K562 (cell line): ENCODE measurements at regions not wholly inside any gene's neighbourhood (a gene's known extent, or its start where the extent isn't known, plus 50 kb on each side); places are given as distances from the start of the nearest gene placed in this dataset.

Experiments
- ATAC-seq: fragments of 200-7000 bp; cut with Tn5 transposase; 3 replicates; pipeline ENCODE4 v1.9.1; 2020; ENCODE audit warnings: moderate library complexity
- BruUV-seq: library from RNA; stranded (reverse); fragments of 400-500 nt; replicated peaks from 2 replicates; lab custom pipeline; 2021; lab: Mats Ljungman, UMichigan
- CTCF ChIA-PET: fragments of 300-600 bp; formaldehyde crosslinking; extraction: SDS; loops from one replicate; lab custom pipeline; 2021; ENCODE audit warnings: low intra/inter-chr PET ratio; lab: Yijun Ruan, JAX
- POLR2A ChIA-PET: fragments of 300-600, 350-650 bp; sonication (Branson Sonifier 250); formaldehyde crosslinking; extraction: SDS; loops from one replicate; lab custom pipeline; 2021; ENCODE audit warnings: antibody characterized with exemption, inconsistent platforms; lab: Yijun Ruan, JAX
- DNase-seq, 4 experiments: peaks; one replicate each; pipeline versions ENCODE4 v3.0.0 to v3.0.0-alpha.2; 2011 to 2018; ENCODE audit warnings: low spot score in 3 of 4, mixed read lengths in 3 of 4; ENCODE audit errors: extremely low read depth in 1 of 4
- FAIRE-seq: peaks from 2 replicates; lab custom pipeline; 2011; peaks lifted over from hg19 to GRCh38; lab: Jason Lieb, UNC
- H2AFZ ChIP-seq: 2 replicates; pipeline ENCODE4 v1.6.0; 2011; ENCODE audit warnings: low read depth, low read length, control low read depth, inconsistent platforms
- H3K27ac ChIP-seq: fragments of 200-600 bp; 3 replicates; pipeline ENCODE4 v1.8.0; 2011; ENCODE audit warnings: low read depth, mild to moderate bottlenecking, control low read depth, inconsistent platforms, low read length, moderate library complexity, mixed read lengths; ENCODE audit errors: extremely low read depth
- H3K27me3 ChIP-seq, 2 experiments: fragments of 300-600 bp in 1 of 2; 2 replicates in 1 of 2; 3 replicates in 1 of 2; pipeline versions ENCODE4 v1.6.0 to v1.8.0; 2011; ENCODE audit warnings: inconsistent platforms in 2 of 2, low read length in 2 of 2, mild to moderate bottlenecking in 1 of 2, mixed read lengths in 1 of 2, moderate library complexity in 1 of 2; ENCODE audit not compliant: control insufficient read depth in 2 of 2, insufficient read depth in 2 of 2
- H3K36me3 ChIP-seq: fragments of 300-600 bp; 3 replicates; pipeline ENCODE4 v1.8.0; 2011; ENCODE audit warnings: mild to moderate bottlenecking, low read length, inconsistent platforms; ENCODE audit not compliant: control insufficient read depth, insufficient read depth
- H3K4me1 ChIP-seq, 2 experiments: fragments of 200-600 bp in 1 of 2; replicated peaks in 1 of 2; 2 replicates in 1 of 2; 3 replicates in 1 of 2; pipeline versions ENCODE4 v1.5.1 to v1.8.0; 2011; ENCODE audit warnings: inconsistent platforms in 2 of 2, low read length in 2 of 2, mild to moderate bottlenecking in 1 of 2, mixed read lengths in 1 of 2, moderate library complexity in 1 of 2; ENCODE audit not compliant: control insufficient read depth in 2 of 2, insufficient read depth in 2 of 2
- H3K4me2 ChIP-seq: 2 replicates; pipeline ENCODE4 v1.6.1; 2011; ENCODE audit warnings: low read length, control low read depth, inconsistent platforms, mixed read lengths; ENCODE audit not compliant: insufficient read depth
- H3K4me3 ChIP-seq: fragments of 200-600 bp; sonication (generic), shearing (Covaris generic); 2 replicates; pipeline ENCODE4 v1.5.1; 2016; ENCODE audit warnings: control low read depth, inconsistent platforms
- H3K79me2 ChIP-seq: fragments of 200-600 bp; 3 replicates; pipeline ENCODE4 v1.8.0; 2011; ENCODE audit warnings: low read length, inconsistent platforms; ENCODE audit not compliant: control insufficient read depth, insufficient read depth
- H3K9ac ChIP-seq, 2 experiments: 2 replicates each; pipeline versions ENCODE4 v1.6.0 to v1.6.1; 2011; ENCODE audit warnings: low read depth in 2 of 2, low read length in 2 of 2, control low read depth in 1 of 2, inconsistent platforms in 1 of 2, mild to moderate bottlenecking in 1 of 2, mixed read lengths in 1 of 2; ENCODE audit not compliant: insufficient read depth in 1 of 2
- H3K9me1 ChIP-seq: one replicate; pipeline ENCODE4 v1.6.0; 2011; ENCODE audit warnings: inconsistent platforms, mild to moderate bottlenecking, low read length, moderate library complexity; ENCODE audit not compliant: control insufficient read depth, insufficient read depth
- H3K9me3 ChIP-seq: replicated peaks from 2 replicates; pipeline ENCODE4 v1.5.1; 2011; ENCODE audit warnings: low read depth, low read length, inconsistent platforms; ENCODE audit not compliant: control insufficient read depth, insufficient read depth
- H4K20me1 ChIP-seq: replicated peaks from 2 replicates; pipeline ENCODE4 v1.6.1; 2011; ENCODE audit warnings: low read length, inconsistent platforms, mixed read lengths; ENCODE audit not compliant: control insufficient read depth, insufficient read depth
- FIP1L1 ChIP-seq: fragments of 200-400 bp; formaldehyde crosslinking; IDR thresholded peaks from 2 replicates; pipeline ENCODE4 v1.6.1; 2018; ENCODE audit warnings: mild to moderate bottlenecking, low read depth, low read length; ENCODE audit not compliant: poor library complexity, severe bottlenecking
- HBP1 ChIP-seq: fragments of 450-650 bp; formaldehyde crosslinking; IDR thresholded peaks from 2 replicates; pipeline ENCODE4 v1.4.0; 2022; ENCODE audit warnings: missing genetic modification characterization
- PML ChIP-seq: IDR thresholded peaks from 2 replicates; pipeline ENCODE4 v1.6.1; 2012; ENCODE audit warnings: low read length, inconsistent platforms
- ZBTB12 ChIP-seq: fragments of 250-450 bp; sonication (Bioruptor Pico); IDR thresholded peaks from 2 replicates; pipeline ENCODE4 v1.4.0; 2020
- ZBTB17 ChIP-seq: fragments of 450-650 bp; formaldehyde crosslinking; IDR thresholded peaks from 2 replicates; pipeline ENCODE4 v1.4.0; 2020; ENCODE audit warnings: mild to moderate bottlenecking
- ZNF212 ChIP-seq: fragments of 450-650 bp; formaldehyde crosslinking; IDR thresholded peaks from 2 replicates; pipeline ENCODE4 v1.4.0; 2020; ENCODE audit warnings: mild to moderate bottlenecking
- ZNF311 ChIP-seq: fragments of 250-450 bp; sonication (Bioruptor Pico); IDR thresholded peaks from 2 replicates; pipeline ENCODE4 v1.4.0; 2020; ENCODE audit warnings: mild to moderate bottlenecking, moderate library complexity
- ZNF41 ChIP-seq: fragments of 250-450 bp; sonication (Bioruptor Pico); conservative IDR thresholded peaks from 2 replicates; pipeline ENCODE4 v1.4.0; 2020; ENCODE audit warnings: mild to moderate bottlenecking
- WGBS: fragments of 100-300 bp; shearing (Covaris generic); methylation state at CpG from one replicate; pipeline ENCODE4 v1.1.6; 2016; ENCODE audit warnings: low coverage, mixed read lengths; ENCODE audit not compliant: insufficient coverage; ENCODE audit errors: missing lambda C conversion rate; 5-methylcytosine and 5-hydroxymethylcytosine counted together
- in situ Hi-C: fragments of 300-500 bp; cut with MboI; formaldehyde crosslinking; loops from 4 replicates; pipeline ENCODE4 v1.15.0; 2018; ENCODE audit warnings: inconsistent platforms, mixed read lengths
- intact Hi-C: fragments of 100-400 bp; cut with micrococcal nuclease; formaldehyde crosslinking; loops from 2 replicates; pipeline ENCODE4 v1.14.2; 2022
- TF ChIP-seq, protein P1 (sequence below): IDR thresholded peaks from 2 replicates; pipeline ENCODE4 v1.6.1; 2014; ENCODE audit warnings: antibody characterized with exemption

DNA sequence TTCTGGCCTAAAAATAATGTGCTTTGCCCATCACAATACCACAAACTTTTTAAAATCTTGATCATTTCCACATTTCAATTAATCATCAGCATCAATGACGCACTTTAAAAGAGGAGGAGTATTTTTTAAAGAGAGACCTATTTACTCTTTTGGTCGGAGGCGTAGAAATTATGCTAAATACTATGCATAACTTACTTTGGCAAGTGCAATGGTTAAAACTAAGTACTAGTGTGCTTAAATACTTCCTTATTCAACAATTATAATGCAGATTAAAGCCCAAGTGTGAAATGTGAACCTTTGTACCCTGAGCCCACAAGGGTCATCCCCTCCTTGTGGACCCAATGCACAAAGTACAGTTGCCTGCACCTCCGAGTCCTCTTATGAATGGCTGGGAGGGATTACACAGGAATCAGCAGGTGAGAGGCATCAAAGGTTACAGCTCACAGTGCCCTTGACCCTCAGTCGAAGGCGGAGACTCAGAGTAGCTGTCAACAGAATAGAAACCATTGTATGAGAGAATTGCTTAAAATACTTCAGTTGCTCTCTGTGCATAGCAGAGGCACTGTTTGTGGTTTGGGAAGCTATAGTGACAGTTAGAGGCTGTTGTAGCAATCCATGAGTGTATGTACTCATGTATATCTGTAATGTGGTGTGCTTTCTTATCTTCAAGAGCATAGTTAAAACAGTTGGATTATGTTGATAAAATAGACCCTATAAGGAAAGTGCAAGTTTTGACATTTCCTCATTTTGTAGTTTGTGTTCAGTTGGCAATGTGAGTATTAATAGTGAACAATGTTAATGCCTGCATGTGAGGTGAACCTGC, 151.7 kb upstream of the ITGA4 start:
- no peaks in the 10 kb centered on the region; the same call in 1 of the 2 replicates for H3K9me3 ChIP-seq
- no peaks in the 10 kb centered on the region for H3K27me3 ChIP-seq
- no peaks in the 10 kb centered on the region for H3K9me1 ChIP-seq
- intact Hi-C loops (no loop called here), in situ Hi-C loops (no loop called here)
- WGBS: under 1% methylated on average over 6 of the region's 6 CpGs
- DNase-seq: peak in 1 of 4 experiments; percentile 4
- H3K27ac ChIP-seq: no peak overlapping the region
- FAIRE-seq: no peak
- H3K79me2 ChIP-seq: no peaks in the 10 kb centered on the region
- ChIA-PET POLR2A (no interaction called here), CTCF (no interaction called here)
- no peak for ATAC-seq
- H3K4me1 ChIP-seq: no peaks in the 10 kb centered on the region
- no peaks in the 10 kb centered on the region for H4K20me1 ChIP-seq
- TF ChIP-seq PML: no peak
- TF ChIP-seq FIP1L1: no peak
- no peak for TF ChIP-seq ZNF212 (CRISPR knock-in tag)
- TF ChIP-seq, protein P1, sequence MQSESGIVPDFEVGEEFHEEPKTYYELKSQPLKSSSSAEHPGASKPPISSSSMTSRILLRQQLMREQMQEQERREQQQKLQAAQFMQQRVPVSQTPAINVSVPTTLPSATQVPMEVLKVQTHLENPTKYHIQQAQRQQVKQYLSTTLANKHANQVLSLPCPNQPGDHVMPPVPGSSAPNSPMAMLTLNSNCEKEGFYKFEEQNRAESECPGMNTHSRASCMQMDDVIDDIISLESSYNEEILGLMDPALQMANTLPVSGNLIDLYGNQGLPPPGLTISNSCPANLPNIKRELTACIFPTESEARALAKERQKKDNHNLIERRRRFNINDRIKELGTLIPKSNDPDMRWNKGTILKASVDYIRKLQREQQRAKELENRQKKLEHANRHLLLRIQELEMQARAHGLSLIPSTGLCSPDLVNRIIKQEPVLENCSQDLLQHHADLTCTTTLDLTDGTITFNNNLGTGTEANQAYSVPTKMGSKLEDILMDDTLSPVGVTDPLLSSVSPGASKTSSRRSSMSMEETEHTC: no peak
- TF ChIP-seq ZBTB12: 0 out of 2 replicates have a peak, but pooled peaks have one; percentile 37
- peak; percentile 58 for TF ChIP-seq ZNF311 (CRISPR knock-in tag)
- no peak for TF ChIP-seq ZNF41 (CRISPR knock-in tag)
- TF ChIP-seq ZBTB17 (CRISPR knock-in tag): peak; percentile 38; the same call in 1 of the 2 replicates
- TF ChIP-seq HBP1: no peak
- no peak overlapping the region for H3K9ac ChIP-seq
- H2AFZ ChIP-seq: no peak overlapping the region
- no peak overlapping the region for H3K4me3 ChIP-seq
- no TSS peak for BruUV-seq
- no peak overlapping the region for H3K4me2 ChIP-seq
- H3K36me3 ChIP-seq: no peaks in the 10 kb centered on the region
